OCI-LY3 (cell line): ENCODE measurements at regions not wholly inside any gene's neighbourhood (a gene's known extent, or its start where the extent isn't known, plus 50 kb on each side); places are given as distances from the start of the nearest gene placed in this dataset.

Experiments used
- H2AFZ ChIP-seq: fragments of 200-600, 300-600 bp; shearing (Covaris generic); 2 replicates; pipeline ENCODE4 v1.6.0; 2014; ENCODE audit warnings: antibody characterized with exemption, low read depth, low read length
- H3K27ac ChIP-seq: fragments of 200-600, 300-600 bp; sonication (generic); 2 replicates; pipeline ENCODE4 v1.5.1; 2014; ENCODE audit warnings: mild to moderate bottlenecking, low read length, moderate library complexity, mixed read lengths
- H3K27me3 ChIP-seq: fragments of 200-600, 300-600 bp; sonication (generic); 2 replicates; pipeline ENCODE4 v1.6.1; 2014; ENCODE audit warnings: low read depth, low read length, mixed read lengths
- H3K36me3 ChIP-seq: fragments of 200-600, 300-600 bp; sonication (generic); replicated peaks from 2 replicates; pipeline ENCODE3; 2014; ENCODE audit warnings: low read depth, low read length, mixed read lengths
- H3K4me1 ChIP-seq: fragments of 300-600, 200-600 bp; sonication (generic); 2 replicates; pipeline ENCODE4 v1.6.1; 2014; ENCODE audit warnings: low read length, mixed read lengths
- H3K4me2 ChIP-seq: fragments of 200-600, 300-600 bp; sonication (generic); 2 replicates; pipeline ENCODE4 v1.6.1; 2014; ENCODE audit warnings: low read length, mixed read lengths
- H3K4me3 ChIP-seq: fragments of 300-600, 200-600 bp; sonication (generic); 2 replicates; pipeline ENCODE4 v1.5.1; 2014; ENCODE audit warnings: antibody characterized with exemption, mild to moderate bottlenecking, low read length, moderate library complexity
- H3K79me2 ChIP-seq: fragments of 300-600, 200-600 bp; shearing (Covaris generic); 2 replicates; pipeline ENCODE4 v1.6.1; 2014; ENCODE audit warnings: mild to moderate bottlenecking, low read length, mixed read lengths
- H3K9ac ChIP-seq: fragments of 300-600, 200-600 bp; shearing (Covaris generic); 2 replicates; pipeline ENCODE4 v1.6.0; 2014; ENCODE audit warnings: mild to moderate bottlenecking, low read length, moderate library complexity
- H3K9me3 ChIP-seq: fragments of 200-600, 300-600 bp; shearing (Covaris generic); 2 replicates; pipeline ENCODE4 v1.6.1; 2014; ENCODE audit warnings: low read length, mixed read lengths; ENCODE audit not compliant: insufficient read depth
- H4K20me1 ChIP-seq: fragments of 200-600, 300-600 bp; sonication (generic); 2 replicates; pipeline ENCODE4 v1.6.1; 2016; ENCODE audit warnings: low read length, mixed read lengths; ENCODE audit not compliant: insufficient read depth
- EZH2phosphoT487 ChIP-seq: fragments of 200-600 bp; shearing (Covaris generic); IDR thresholded peaks from 2 replicates; pipeline ENCODE4 v1.6.1; 2018; ENCODE audit warnings: antibody characterized with exemption, mixed run types, low read depth
- TF ChIP-seq, protein P1 (sequence below): fragments of 200-600, 300-600 bp; sonication (generic); IDR thresholded peaks from 2 replicates; pipeline ENCODE4 v1.5.1; 2014; ENCODE audit warnings: antibody characterized with exemption, low read length, low read depth

- TF ChIP-seq EZH2phosphoT487, result no peak
- TF ChIP-seq, protein P1, sequence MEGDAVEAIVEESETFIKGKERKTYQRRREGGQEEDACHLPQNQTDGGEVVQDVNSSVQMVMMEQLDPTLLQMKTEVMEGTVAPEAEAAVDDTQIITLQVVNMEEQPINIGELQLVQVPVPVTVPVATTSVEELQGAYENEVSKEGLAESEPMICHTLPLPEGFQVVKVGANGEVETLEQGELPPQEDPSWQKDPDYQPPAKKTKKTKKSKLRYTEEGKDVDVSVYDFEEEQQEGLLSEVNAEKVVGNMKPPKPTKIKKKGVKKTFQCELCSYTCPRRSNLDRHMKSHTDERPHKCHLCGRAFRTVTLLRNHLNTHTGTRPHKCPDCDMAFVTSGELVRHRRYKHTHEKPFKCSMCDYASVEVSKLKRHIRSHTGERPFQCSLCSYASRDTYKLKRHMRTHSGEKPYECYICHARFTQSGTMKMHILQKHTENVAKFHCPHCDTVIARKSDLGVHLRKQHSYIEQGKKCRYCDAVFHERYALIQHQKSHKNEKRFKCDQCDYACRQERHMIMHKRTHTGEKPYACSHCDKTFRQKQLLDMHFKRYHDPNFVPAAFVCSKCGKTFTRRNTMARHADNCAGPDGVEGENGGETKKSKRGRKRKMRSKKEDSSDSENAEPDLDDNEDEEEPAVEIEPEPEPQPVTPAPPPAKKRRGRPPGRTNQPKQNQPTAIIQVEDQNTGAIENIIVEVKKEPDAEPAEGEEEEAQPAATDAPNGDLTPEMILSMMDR, result no peak
- H3K4me2 ChIP-seq, result no peak overlapping the region
- H3K27me3 ChIP-seq, result 0 out of 2 replicates have a peak, but pooled peaks cover 8% of the 10 kb centered on the region
- H3K4me3 ChIP-seq, result no peak overlapping the region
- H4K20me1 ChIP-seq, result no peaks in the 10 kb centered on the region
- H3K9me3 ChIP-seq, result 0 out of 2 replicates have a peak, but pooled peaks cover 5% of the 10 kb centered on the region
- no peak overlapping the region for H3K27ac ChIP-seq
- no peaks in the 10 kb centered on the region for H3K79me2 ChIP-seq
- no peak overlapping the region for H2AFZ ChIP-seq
- H3K4me1 ChIP-seq, result no peaks in the 10 kb centered on the region
- H3K9ac ChIP-seq, result no peak overlapping the region
- no peaks in the 10 kb centered on the region for H3K36me3 ChIP-seq
Observed at GRCh38 chr12:105665366-105665765, 334.9 kb downstream of the C12orf75 start.

- H3K27ac ChIP-seq, result no peak overlapping the region
- no peaks in the 10 kb centered on the region for H4K20me1 ChIP-seq
- H3K4me2 ChIP-seq, result no peak overlapping the region
- no peak overlapping the region for H2AFZ ChIP-seq
- no peak overlapping the region for H3K4me3 ChIP-seq
- no peaks in the 10 kb centered on the region for H3K4me1 ChIP-seq
- no peaks in the 10 kb centered on the region for H3K79me2 ChIP-seq
- 0 out of 2 replicates have a peak, but pooled peaks cover 5% of the 10 kb centered on the region for H3K9me3 ChIP-seq
- no peaks in the 10 kb centered on the region for H3K36me3 ChIP-seq
- 0 out of 2 replicates have a peak, but pooled peaks cover 5% of the 10 kb centered on the region for H3K27me3 ChIP-seq
- TF ChIP-seq, protein P1, result no peak
- no peak for TF ChIP-seq EZH2phosphoT487
- no peak overlapping the region for H3K9ac ChIP-seq
Observed at GRCh38 chr12:105667973-105668743, 337.7 kb downstream of the C12orf75 start.

DNA sequence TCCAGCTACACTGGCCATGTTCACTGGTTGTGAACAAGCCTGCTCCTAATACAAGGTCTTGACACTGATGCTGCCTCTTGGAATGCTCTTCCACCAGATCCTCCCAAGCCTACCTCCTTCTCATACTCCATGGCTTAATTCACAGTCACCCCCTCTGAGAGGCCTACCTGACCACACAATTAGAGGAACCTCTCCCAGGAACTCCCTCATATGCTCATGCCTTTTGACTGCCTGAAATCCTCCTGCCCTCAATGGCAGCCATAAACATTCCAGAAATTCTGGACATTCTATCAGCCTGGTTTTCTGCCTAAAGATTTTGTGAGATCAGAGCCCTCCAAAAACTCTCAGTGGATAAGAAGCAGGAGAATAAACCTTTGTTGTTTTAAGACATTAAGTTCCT lies 340.2 kb downstream of the C12orf75 start:
- TF ChIP-seq, protein P1, result no peak
- no peak for TF ChIP-seq EZH2phosphoT487
- Histone ChIP-seq H3K27ac (no peak overlapping the region), H3K4me1 (no peaks in the 10 kb centered on the region), H3K9me3 (0 out of 2 replicates have a peak, but pooled peaks cover 5% of the 10 kb centered on the region), H3K36me3 (no peaks in the 10 kb centered on the region), H3K27me3 (no peaks in the 10 kb centered on the region), H3K9ac (no peak overlapping the region), H3K4me3 (no peak overlapping the region), H4K20me1 (no peaks in the 10 kb centered on the region), H2AFZ (no peak overlapping the region), H3K4me2 (no peak overlapping the region), H3K79me2 (no peaks in the 10 kb centered on the region)

- no peaks in the 10 kb centered on the region for H3K79me2 ChIP-seq
- no peak overlapping the region for H3K4me2 ChIP-seq
- H3K9ac ChIP-seq, result no peak overlapping the region
- H3K27me3 ChIP-seq, result no peaks in the 10 kb centered on the region
- TF ChIP-seq, protein P1, result no peak
- no peak for TF ChIP-seq EZH2phosphoT487
- H3K36me3 ChIP-seq, result no peaks in the 10 kb centered on the region
- no peaks in the 10 kb centered on the region for H4K20me1 ChIP-seq
- no peak overlapping the region for H2AFZ ChIP-seq
- H3K4me3 ChIP-seq, result no peak overlapping the region
- H3K4me1 ChIP-seq, result no peaks in the 10 kb centered on the region
- H3K27ac ChIP-seq, result no peak overlapping the region
- 0 out of 2 replicates have a peak, but pooled peaks cover 5% of the 10 kb centered on the region for H3K9me3 ChIP-seq
Observed at GRCh38 chr12:105671720-105672119, 341.2 kb downstream of the C12orf75 start.
